ENCODE measurements at regions not wholly inside any gene's neighbourhood (a gene's known extent, or its start where the extent isn't known, plus 50 kb on each side); places are given as distances from the start of the nearest gene placed in this dataset.

GRCh38 chr1:190563230-190563629 is 85.6 kb upstream of the BRINP3 start:
- TF ChIP-seq CTCF (conservative IDR thresholded peaks at IDR 0.05 in 1 of 2, IDR thresholded peaks at IDR 0.05 in 1 of 2; ENCODE audit: extremely low read depth in 1 of 2, insufficient read depth in 1 of 2, low read depth in 1 of 2, low read length in 2 of 2) (no peak), EZH2 (IDR thresholded peaks at IDR 0.05; ENCODE audit: borderline replicate concordance, low read length) (no peak)

Data from mammary epithelial cell (primary cell).